B cell (primary cell): ENCODE measurements at regions not wholly inside any gene's neighbourhood (a gene's known extent, or its start where the extent isn't known, plus 50 kb on each side); places are given as distances from the start of the nearest gene placed in this dataset.

Experiments
- CTCF ChIP-seq: fragments of 200-600 bp; IDR thresholded peaks from one replicate; pipeline ENCODE4 v1.8.0; 2022; ENCODE audit warnings: antibody characterized with exemption, mild to moderate bottlenecking
- EZH2 ChIP-seq: IDR thresholded peaks from 2 replicates; pipeline ENCODE4 v1.6.1; 2012; ENCODE audit warnings: borderline replicate concordance, low read depth, mild to moderate bottlenecking, moderate library complexity, low read length; ENCODE audit not compliant: insufficient read depth, poor library complexity, severe bottlenecking

GRCh38 chr11:116605543-116606459 is 167.0 kb downstream of the BUD13 start:
- TF ChIP-seq CTCF (no peak), EZH2 (no peak)
